Fibroblast of gingiva (primary cell): ENCODE measurements at regions not wholly inside any gene's neighbourhood (a gene's known extent, or its start where the extent isn't known, plus 50 kb on each side); places are given as distances from the start of the nearest gene placed in this dataset.

ENCODE experiments used
- DNase-seq: peaks from one replicate; pipeline ENCODE4 v3.0.0-alpha.2; 2011; ENCODE audit warnings: low read depth

DNA sequence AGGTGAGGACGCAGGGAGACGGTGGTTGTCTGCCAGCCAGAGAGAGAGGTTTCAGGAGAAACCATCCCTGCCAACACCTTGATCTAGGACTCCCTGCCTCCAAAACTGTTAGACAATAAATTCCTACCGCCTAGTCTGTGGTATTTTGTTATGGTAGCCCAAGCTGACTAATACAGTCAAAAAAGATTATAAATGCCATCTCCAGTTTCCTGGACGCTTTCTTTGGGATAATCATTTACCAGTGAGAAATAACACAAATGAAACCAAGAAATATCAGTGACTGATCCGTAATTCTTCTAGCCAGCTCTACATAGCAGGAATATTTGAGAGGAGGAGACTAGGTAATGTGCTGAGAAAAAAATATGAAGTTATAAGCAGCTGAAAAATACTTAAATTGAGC, 707.8 kb upstream of the LMCD1 start:
- no peak for DNase-seq

GRCh38 chr3:7798276-7798675, 703.3 kb upstream of the LMCD1 start:
- DNase-seq: no peak

DNA sequence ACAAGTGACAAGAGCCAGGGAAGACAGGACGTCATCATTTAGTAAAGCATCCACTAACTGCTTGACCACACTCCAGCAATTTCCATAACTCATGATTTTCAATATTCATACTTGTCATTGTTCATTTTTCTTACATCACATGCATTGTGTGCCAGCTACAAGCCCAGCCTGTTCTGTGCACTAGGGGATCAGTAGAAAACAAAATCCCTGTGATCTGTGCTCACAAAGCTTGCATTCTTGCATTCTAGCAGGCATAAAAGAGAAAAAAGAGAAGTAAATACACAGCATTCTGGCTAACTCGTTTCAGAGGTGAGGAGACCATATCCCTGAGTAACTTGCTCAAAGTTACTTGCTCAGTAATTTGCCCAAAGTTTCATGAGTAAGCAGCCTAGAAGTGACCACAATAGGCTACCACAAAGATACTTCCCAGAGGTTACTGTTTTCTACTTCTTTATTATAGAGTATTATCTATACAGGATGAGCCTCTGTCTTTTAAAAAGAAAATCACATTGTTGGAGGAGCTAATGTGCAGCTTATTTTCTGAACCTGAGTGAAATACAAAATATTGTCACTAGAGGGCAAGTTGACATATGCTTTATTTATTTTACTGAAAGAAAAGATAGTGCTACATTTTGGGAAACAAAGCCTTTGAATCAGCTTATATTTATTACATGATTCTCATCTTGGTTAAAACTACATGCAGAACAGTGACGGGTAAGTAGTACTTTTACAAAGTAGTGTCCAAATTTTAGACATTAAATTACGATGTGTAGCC, 701.4 kb upstream of the LMCD1 start:
- DNase-seq: no peak

GRCh38 chr3:7812490-7812889, 689.1 kb upstream of the LMCD1 start:
- DNase-seq: no peak

DNA sequence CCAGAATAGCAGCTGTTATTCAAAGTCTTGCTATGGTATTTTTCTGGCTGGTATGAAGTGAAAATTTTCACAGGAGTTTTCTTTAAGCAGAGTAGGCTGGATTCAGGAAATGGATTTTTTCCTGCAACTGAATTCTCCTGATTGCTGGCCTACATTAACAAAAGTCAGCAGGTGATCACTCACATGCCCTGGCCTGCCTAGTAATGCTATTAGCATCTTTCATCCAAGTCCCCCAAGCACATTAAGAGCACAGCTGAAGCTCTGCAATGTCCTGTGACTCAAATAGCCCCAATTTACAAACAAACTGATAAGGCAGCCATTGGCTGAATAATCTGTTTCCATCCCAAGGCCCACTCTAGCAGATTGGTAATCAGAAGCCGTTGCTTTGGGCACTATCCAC, 688.3 kb upstream of the LMCD1 start:
- no peak for DNase-seq

DNA sequence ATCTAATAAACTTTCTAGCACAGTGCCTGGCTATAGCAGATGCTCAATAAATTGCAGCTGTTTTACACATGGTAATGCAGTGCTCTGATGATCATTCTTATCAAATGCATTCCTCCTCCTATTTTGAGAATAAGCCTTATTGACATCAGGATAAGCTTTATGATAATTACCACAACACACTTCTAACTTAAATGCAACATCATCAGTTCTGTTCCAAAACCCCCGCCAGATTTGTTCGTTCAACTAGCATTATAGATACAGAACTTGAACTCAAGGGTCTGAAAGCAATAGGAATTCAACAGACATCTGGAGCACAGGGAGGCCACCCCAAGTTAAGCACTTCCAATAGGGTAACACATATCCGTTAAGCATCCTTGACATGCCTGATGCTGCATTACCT, 684.4 kb upstream of the LMCD1 start:
- no peak for DNase-seq

DNA sequence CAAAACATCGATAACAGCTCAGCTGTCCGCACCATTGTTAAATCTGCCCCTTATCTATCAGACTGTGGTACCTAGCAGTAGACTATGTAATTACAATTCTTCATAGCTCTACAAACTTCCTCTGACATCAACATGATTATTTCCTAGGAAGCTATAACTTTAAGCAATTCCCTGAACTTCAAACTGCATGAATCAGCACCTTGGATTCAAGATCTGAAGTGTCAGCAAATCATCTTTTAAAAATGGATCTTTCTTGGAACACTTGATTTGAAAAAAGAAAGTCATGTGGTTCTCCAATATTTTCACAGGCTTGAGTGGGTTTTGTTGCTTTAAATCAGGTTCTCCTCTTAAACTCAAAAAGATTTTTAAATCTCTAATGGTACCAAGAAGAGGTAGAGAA, 680.7 kb upstream of the LMCD1 start:
- no peak for DNase-seq

- DNase-seq: no peak
These were observed 679.8 kb upstream of the LMCD1 start for GRCh38 chr3:7821858-7822257.

GRCh38 chr3:7841451-7841850, 660.2 kb upstream of the LMCD1 start:
- no peak for DNase-seq

DNA sequence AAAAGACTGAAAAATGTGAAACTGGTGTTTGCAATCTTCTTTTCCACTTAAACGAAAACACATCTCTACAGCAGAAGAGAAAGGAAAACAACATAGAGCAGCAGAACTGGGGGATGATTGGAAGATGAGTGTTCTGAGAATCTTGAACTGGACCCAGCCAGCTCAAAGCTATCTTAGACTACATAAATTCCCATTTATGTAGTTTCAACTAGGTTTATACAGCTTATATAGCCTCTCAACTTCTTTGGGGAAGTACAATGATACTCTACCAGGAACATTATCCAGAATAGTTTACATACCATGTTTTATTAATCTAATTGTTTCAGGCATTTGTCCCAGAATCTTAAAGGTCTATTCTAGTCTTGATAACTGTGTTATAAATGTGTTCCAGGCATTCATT, 658.2 kb upstream of the LMCD1 start:
- no peak for DNase-seq

DNA sequence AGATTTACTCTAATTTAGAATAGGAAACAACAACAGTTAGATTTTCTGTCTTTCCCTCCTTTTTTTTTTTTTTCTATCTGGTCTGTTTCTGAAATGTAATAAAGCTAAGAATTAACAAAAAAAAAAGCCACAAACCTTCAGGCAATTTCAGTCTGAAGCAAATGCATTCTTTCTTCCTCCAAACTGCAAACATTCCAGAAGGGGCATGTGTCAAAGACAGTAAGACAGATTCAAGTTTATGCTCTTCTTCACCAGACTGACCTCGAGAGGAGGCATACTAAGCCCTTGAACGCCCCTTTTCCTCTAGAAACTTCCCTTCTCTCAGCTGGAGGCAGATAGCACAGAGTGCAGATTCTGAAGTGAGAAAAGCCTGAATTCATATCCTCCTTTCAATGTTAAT, 654.6 kb upstream of the LMCD1 start:
- no peak for DNase-seq

DNA sequence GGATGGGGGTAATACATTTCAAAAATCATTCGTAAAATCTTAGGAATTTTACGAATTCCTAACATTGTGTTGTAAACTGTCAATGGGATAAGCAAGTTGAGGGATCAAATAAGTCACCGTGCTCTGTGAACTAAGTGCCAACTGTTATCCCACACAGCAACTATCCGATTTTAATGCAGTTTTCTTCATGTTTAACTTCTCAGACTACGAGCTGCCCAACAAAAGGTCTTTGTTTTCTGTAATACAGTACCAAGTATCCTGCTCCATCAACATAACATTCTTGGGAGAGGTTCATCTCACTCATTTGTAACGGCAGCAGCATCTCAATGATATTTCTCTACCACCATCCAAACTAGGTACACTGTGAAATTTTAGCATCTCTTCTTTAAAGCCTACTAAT, 654.1 kb upstream of the LMCD1 start:
- no peak for DNase-seq

GRCh38 chr3:7854266-7854665, 647.4 kb upstream of the LMCD1 start:
- DNase-seq: no peak

DNA sequence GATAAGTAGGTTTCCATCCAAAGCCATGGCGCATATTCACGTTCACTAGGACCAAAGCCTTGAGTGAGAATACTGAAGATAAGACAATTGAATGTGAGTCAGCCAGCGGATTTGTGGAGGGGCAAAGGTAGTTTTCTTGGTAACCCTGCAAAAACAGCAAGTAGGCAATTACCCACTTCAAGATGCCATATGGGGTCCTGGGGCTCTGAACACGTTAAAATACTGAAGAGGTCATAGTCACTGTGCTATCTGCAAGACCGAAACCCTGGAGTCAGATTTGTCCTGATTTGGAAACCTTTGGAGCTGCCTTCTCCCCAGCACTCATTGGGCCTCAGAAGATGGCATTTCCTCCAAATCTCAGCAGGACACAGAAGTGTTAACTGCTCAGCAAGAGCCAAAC, 646.9 kb upstream of the LMCD1 start:
- no peak for DNase-seq

GRCh38 chr3:7865611-7866010, 636.0 kb upstream of the LMCD1 start:
- DNase-seq: no peak

GRCh38 chr3:7867587-7867986, 634.0 kb upstream of the LMCD1 start:
- no peak for DNase-seq

DNA sequence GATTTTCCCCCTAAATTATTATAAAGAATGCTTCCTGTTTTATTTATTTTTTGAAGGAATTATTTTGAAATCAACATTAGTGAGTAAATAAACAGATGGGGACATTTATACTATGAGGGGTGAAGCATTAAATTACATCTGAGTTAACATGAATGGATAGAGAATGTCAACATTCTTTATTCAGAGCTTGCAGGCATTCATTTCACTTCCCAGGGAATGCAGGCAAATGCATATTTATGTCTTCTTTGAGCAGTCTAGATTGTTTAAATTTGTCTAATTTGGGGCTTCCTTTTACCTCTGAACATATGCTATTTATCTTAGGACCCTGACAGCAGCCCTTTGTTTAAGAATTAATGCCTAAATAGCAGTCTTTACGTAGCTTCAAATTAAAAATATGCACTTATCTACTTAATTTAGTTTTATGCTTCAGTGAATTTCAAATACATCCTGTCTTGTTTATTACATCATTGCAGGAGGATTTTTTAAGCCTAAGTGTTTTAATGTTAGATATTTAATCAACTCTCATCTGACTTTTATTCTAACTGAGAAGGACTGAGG, 630.5 kb upstream of the LMCD1 start:
- no peak for DNase-seq

DNA sequence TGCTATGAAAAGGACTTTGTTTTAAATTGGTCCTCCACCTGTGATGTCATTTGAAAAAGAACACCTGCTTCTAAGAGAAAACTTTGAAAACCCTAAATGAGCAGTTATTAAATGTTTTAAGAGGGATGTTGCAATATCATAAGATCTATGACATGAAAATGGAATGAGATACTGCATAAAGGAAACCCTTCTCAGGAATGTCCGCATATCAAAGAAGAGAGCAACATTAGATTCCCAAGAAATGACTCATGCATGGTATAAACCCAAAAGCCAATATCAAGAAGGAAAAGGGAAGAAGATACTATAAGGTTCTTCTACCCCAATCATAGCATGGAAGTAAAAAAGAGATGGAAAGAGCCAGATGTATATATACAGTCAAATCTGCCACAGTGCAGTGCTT, 627.5 kb upstream of the LMCD1 start:
- no peak for DNase-seq

GRCh38 chr3:7875925-7876324, 625.7 kb upstream of the LMCD1 start:
- DNase-seq: no peak

GRCh38 chr3:7876741-7877297, 624.8 kb upstream of the LMCD1 start:
- no peak for DNase-seq

DNA sequence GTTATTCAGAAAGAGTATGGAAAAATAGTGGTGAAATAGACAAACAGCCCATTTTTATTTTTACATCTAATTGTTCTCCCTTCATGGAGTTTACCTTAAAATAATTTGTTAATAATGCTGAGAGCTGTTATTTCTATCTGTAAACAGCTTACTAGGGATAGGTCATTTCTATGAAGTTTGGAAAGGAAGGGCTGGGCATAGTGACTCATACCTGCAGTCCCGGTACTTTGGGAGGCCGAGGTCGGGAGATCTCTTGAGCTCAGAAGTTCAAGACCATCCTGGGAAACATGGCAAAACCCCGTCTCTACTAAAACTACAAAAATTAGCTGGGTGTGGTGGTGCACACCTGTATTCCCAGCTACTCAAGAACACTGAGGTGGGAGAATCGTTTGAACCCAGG, 624.3 kb upstream of the LMCD1 start:
- DNase-seq: no peak

GRCh38 chr3:7879572-7879971, 622.1 kb upstream of the LMCD1 start:
- no peak for DNase-seq

DNA sequence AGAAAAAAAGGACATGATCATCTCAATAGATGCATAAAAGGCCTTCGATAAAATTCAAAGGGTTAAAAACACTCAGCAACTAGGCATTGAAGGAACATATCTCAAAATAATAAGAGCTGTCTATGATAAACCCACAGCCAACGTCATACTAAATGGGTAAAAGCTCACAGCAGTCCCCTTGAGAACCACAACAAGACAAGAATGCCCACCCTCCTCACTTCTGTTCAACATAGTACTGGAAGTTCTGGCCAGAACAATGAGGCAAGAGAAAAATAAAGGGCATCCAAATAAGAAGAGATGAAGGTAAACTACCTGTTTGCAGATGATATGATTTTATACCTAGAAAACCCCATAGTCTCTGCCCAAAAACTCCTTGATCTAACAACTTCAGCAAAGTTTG, 619.7 kb upstream of the LMCD1 start:
- no peak for DNase-seq

- DNase-seq: no peak
These were observed 604.0 kb upstream of the LMCD1 start for GRCh38 chr3:7897655-7898054.
